ENCODE measurements at regions not wholly inside any gene's neighbourhood (a gene's known extent, or its start where the extent isn't known, plus 50 kb on each side); places are given as distances from the start of the nearest gene placed in this dataset.

GRCh38 chr7:125675640-125676039 lies 746.0 kb upstream of the POT1 start:
- no peaks in the 10 kb centered on the region for H3K9me3 Mint-ChIP-seq (ENCODE audit: unreplicated experiment)
- Histone ChIP-seq H3K27me3 (ENCODE audit: insufficient read depth, low read length) (no peaks in the 10 kb centered on the region), H2AFZ (ENCODE audit: low read depth, low read length) (no peak overlapping the region), H3K79me2 (ENCODE audit: insufficient read depth, low read length) (no peaks in the 10 kb centered on the region), H3K36me3 (ENCODE audit: insufficient read depth, low read length) (no peaks in the 10 kb centered on the region), H4K20me1 (ENCODE audit: insufficient read depth, low read length) (no peaks in the 10 kb centered on the region), H3K9me3 (ENCODE audit: insufficient read depth, low read depth, low read length) (no peaks in the 10 kb centered on the region), H3K4me2 (ENCODE audit: low read length) (no peak overlapping the region), H3K9ac (ENCODE audit: low read length) (no peak overlapping the region), H3K4me1 (ENCODE audit: insufficient read depth, low read length) (no peaks in the 10 kb centered on the region), H3K27ac (ENCODE audit: low read depth, low read length) (no peak overlapping the region), H3K4me3 (ENCODE audit: insufficient read depth, low read depth, low read length) (no peak overlapping the region)
- H3K4me3 Mint-ChIP-seq (ENCODE audit: unreplicated experiment): no peak overlapping the region
- no peak for DNase-seq (ENCODE audit: low read depth)
- H3K27me3 Mint-ChIP-seq (ENCODE audit: low read depth, unreplicated experiment): no peaks in the 10 kb centered on the region
- no peaks in the 10 kb centered on the region for H3K36me3 Mint-ChIP-seq (ENCODE audit: low read depth, unreplicated experiment)
- TF ChIP-seq CTCF (IDR thresholded peaks at IDR 0.05; ENCODE audit: insufficient read depth, low read depth, low read length): no peak
- TF ChIP-seq EZH2 (IDR thresholded peaks at IDR 0.05; ENCODE audit: insufficient read depth, low read length): no peak
- peaks cover 6% of the 10 kb centered on the region for H3K4me1 Mint-ChIP-seq (ENCODE audit: low read depth, unreplicated experiment)
- H3K27ac Mint-ChIP-seq (ENCODE audit: unreplicated experiment): no peak overlapping the region
- no peak for FAIRE-seq

- FAIRE-seq: no peak
- no peak overlapping the region for H2AFZ ChIP-seq (ENCODE audit: low read depth, low read length)
- H3K9me3 ChIP-seq (ENCODE audit: insufficient read depth, low read depth, low read length): no peaks in the 10 kb centered on the region
- Mint-ChIP-seq H3K36me3 (ENCODE audit: low read depth, unreplicated experiment) (no peaks in the 10 kb centered on the region), H3K9me3 (ENCODE audit: unreplicated experiment) (no peaks in the 10 kb centered on the region), H3K27me3 (ENCODE audit: low read depth, unreplicated experiment) (no peaks in the 10 kb centered on the region), H3K4me3 (ENCODE audit: unreplicated experiment) (no peak overlapping the region), H3K4me1 (ENCODE audit: low read depth, unreplicated experiment) (peaks cover 6% of the 10 kb centered on the region), H3K27ac (ENCODE audit: unreplicated experiment) (no peak overlapping the region)
- H3K79me2 ChIP-seq (ENCODE audit: insufficient read depth, low read length): no peaks in the 10 kb centered on the region
- no peaks in the 10 kb centered on the region for H3K27me3 ChIP-seq (ENCODE audit: insufficient read depth, low read length)
- H3K27ac ChIP-seq (ENCODE audit: low read depth, low read length): no peak overlapping the region
- H3K4me2 ChIP-seq (ENCODE audit: low read length): no peak overlapping the region
- TF ChIP-seq EZH2 (IDR thresholded peaks at IDR 0.05; ENCODE audit: insufficient read depth, low read length) (no peak), CTCF (IDR thresholded peaks at IDR 0.05; ENCODE audit: insufficient read depth, low read depth, low read length) (no peak)
- no peak overlapping the region for H3K9ac ChIP-seq (ENCODE audit: low read length)
- no peak overlapping the region for H3K4me3 ChIP-seq (ENCODE audit: insufficient read depth, low read depth, low read length)
- H3K36me3 ChIP-seq (ENCODE audit: insufficient read depth, low read length): no peaks in the 10 kb centered on the region
- DNase-seq (ENCODE audit: low read depth): no peak
- H3K4me1 ChIP-seq (ENCODE audit: insufficient read depth, low read length): no peaks in the 10 kb centered on the region
- H4K20me1 ChIP-seq (ENCODE audit: insufficient read depth, low read length): no peaks in the 10 kb centered on the region
Observed at GRCh38 chr7:125675169-125675568, 745.5 kb upstream of the POT1 start.

- peak; percentile 8 for DNase-seq (ENCODE audit: low read depth)
- no peak for FAIRE-seq
- H4K20me1 ChIP-seq (ENCODE audit: insufficient read depth, low read length): no peaks in the 10 kb centered on the region
- H3K27ac Mint-ChIP-seq (ENCODE audit: unreplicated experiment): no peak overlapping the region
- no peaks in the 10 kb centered on the region for H3K9me3 Mint-ChIP-seq (ENCODE audit: unreplicated experiment)
- H3K9me3 ChIP-seq (ENCODE audit: insufficient read depth, low read depth, low read length): no peaks in the 10 kb centered on the region
- H3K4me2 ChIP-seq (ENCODE audit: low read length): no peak overlapping the region
- peaks cover 7% of the 10 kb centered on the region for H3K4me1 Mint-ChIP-seq (ENCODE audit: low read depth, unreplicated experiment)
- H3K36me3 ChIP-seq (ENCODE audit: insufficient read depth, low read length): no peaks in the 10 kb centered on the region
- no peak overlapping the region for H3K4me3 ChIP-seq (ENCODE audit: insufficient read depth, low read depth, low read length)
- no peak overlapping the region for H3K9ac ChIP-seq (ENCODE audit: low read length)
- H3K79me2 ChIP-seq (ENCODE audit: insufficient read depth, low read length): no peaks in the 10 kb centered on the region
- TF ChIP-seq EZH2 (IDR thresholded peaks at IDR 0.05; ENCODE audit: insufficient read depth, low read length) (no peak), CTCF (IDR thresholded peaks at IDR 0.05; ENCODE audit: insufficient read depth, low read depth, low read length) (peak; percentile 60)
- H3K36me3 Mint-ChIP-seq (ENCODE audit: low read depth, unreplicated experiment): no peaks in the 10 kb centered on the region
- no peak overlapping the region for H3K27ac ChIP-seq (ENCODE audit: low read depth, low read length)
- H2AFZ ChIP-seq (ENCODE audit: low read depth, low read length): no peak overlapping the region
- H3K27me3 Mint-ChIP-seq (ENCODE audit: low read depth, unreplicated experiment): no peaks in the 10 kb centered on the region
- no peaks in the 10 kb centered on the region for H3K27me3 ChIP-seq (ENCODE audit: insufficient read depth, low read length)
- no peaks in the 10 kb centered on the region for H3K4me1 ChIP-seq (ENCODE audit: insufficient read depth, low read length)
- no peak overlapping the region for H3K4me3 Mint-ChIP-seq (ENCODE audit: unreplicated experiment)
Observed at GRCh38 chr7:125670926-125671572, 741.4 kb upstream of the POT1 start.

Measured in astrocyte (in vitro differentiated cells and primary cell).